Smooth muscle cell (in vitro differentiated cells): ENCODE measurements at regions not wholly inside any gene's neighbourhood (a gene's known extent, or its start where the extent isn't known, plus 50 kb on each side); places are given as distances from the start of the nearest gene placed in this dataset.

ENCODE experiments used
- DNase-seq: peaks from one replicate; lab custom pipeline; 2025; ENCODE audit not compliant: unreplicated experiment; lab: John Stamatoyannopoulos, UW
- H2AFZ ChIP-seq: fragments of 200-600 bp; sonication (generic); 2 replicates; pipeline ENCODE4 v1.6.0; 2016; ENCODE audit warnings: antibody characterized with exemption, low read depth, mild to moderate bottlenecking
- H3F3A ChIP-seq: fragments of 200-600 bp; sonication (generic); 2 replicates; pipeline ENCODE4 v1.6.0; 2017; ENCODE audit warnings: antibody characterized with exemption, low read depth
- H3K27ac ChIP-seq: fragments of 200-600 bp; sonication (generic); 2 replicates; pipeline ENCODE4 v1.5.1; 2016; ENCODE audit warnings: low read depth, mild to moderate bottlenecking
- H3K27me3 ChIP-seq: fragments of 200-600 bp; sonication (generic); 2 replicates; pipeline ENCODE4 v1.6.1; 2016; ENCODE audit warnings: low read depth, mild to moderate bottlenecking
- H3K36me3 ChIP-seq: fragments of 200-600 bp; sonication (generic); 2 replicates; pipeline ENCODE4 v1.5.1; 2016; ENCODE audit warnings: low read depth
- H3K4me1 ChIP-seq: fragments of 200-600 bp; sonication (generic); 2 replicates; pipeline ENCODE4 v1.5.1; 2016; ENCODE audit warnings: low read depth
- H3K4me2 ChIP-seq: fragments of 200-600 bp; sonication (generic); 2 replicates; pipeline ENCODE4 v1.6.0; 2016; ENCODE audit warnings: mild to moderate bottlenecking
- H3K4me3 ChIP-seq: fragments of 200-600 bp; sonication (generic); 2 replicates; pipeline ENCODE4 v1.5.1; 2016; ENCODE audit warnings: mild to moderate bottlenecking
- H3K79me2 ChIP-seq: fragments of 200-600 bp; sonication (generic); 2 replicates; pipeline ENCODE4 v1.6.0; 2016; ENCODE audit warnings: low read depth, mild to moderate bottlenecking
- H3K9ac ChIP-seq: fragments of 200-600 bp; sonication (generic); 2 replicates; pipeline ENCODE4 v1.6.0; 2016; ENCODE audit warnings: low read depth
- H3K9me3 ChIP-seq: fragments of 200-600 bp; sonication (generic); replicated peaks from 2 replicates; pipeline ENCODE4 v1.5.1; 2016; ENCODE audit warnings: low read depth
- H4K20me1 ChIP-seq: fragments of 200-600 bp; sonication (generic); 2 replicates; pipeline ENCODE4 v1.6.0; 2016; ENCODE audit warnings: low read depth
- WGBS: methylation state at CpG from one replicate; pipeline ENCODE4 v1.1.7; 2016; ENCODE audit warnings: low lambda C conversion rate; 5-methylcytosine and 5-hydroxymethylcytosine counted together
- TF ChIP-seq, protein P1 (sequence below): fragments of 200-600 bp; sonication (generic); IDR thresholded peaks from 2 replicates; pipeline ENCODE4 v1.5.1; 2017; ENCODE audit warnings: borderline replicate concordance, mild to moderate bottlenecking, antibody characterized with exemption; ENCODE audit not compliant: insufficient read depth, poor library complexity, severe bottlenecking

DNA sequence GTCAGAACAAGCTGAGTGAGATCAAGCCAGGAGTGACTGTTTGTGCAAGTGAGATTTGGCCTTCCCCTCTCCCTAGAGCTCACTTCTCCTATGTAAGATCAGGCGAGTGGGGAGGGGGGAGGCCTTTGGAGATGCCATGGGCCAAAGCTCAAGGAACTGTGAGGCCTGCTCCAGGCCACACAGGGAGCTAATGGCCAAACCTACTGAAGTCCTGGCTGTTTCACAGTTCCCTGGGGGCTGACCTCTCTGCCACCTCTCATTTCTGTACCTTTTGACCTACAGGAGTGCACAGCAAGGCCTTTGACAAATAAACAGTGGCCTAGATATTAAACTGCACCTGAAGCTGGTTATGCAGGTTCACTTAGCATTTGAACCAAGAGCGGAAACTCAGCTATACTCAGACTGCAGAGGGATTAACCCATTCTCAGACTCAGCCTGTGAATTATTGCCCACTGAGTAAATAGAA lies 235.0 kb upstream of the NT5C1B start:
- TF ChIP-seq, protein P1, sequence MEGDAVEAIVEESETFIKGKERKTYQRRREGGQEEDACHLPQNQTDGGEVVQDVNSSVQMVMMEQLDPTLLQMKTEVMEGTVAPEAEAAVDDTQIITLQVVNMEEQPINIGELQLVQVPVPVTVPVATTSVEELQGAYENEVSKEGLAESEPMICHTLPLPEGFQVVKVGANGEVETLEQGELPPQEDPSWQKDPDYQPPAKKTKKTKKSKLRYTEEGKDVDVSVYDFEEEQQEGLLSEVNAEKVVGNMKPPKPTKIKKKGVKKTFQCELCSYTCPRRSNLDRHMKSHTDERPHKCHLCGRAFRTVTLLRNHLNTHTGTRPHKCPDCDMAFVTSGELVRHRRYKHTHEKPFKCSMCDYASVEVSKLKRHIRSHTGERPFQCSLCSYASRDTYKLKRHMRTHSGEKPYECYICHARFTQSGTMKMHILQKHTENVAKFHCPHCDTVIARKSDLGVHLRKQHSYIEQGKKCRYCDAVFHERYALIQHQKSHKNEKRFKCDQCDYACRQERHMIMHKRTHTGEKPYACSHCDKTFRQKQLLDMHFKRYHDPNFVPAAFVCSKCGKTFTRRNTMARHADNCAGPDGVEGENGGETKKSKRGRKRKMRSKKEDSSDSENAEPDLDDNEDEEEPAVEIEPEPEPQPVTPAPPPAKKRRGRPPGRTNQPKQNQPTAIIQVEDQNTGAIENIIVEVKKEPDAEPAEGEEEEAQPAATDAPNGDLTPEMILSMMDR = no peak
- H3F3A ChIP-seq = no peaks in the 10 kb centered on the region
- peaks cover 3% of the 10 kb centered on the region for H3K4me1 ChIP-seq
- WGBS = 78% methylated on average over 2 of the region's 2 CpGs
- no peaks in the 10 kb centered on the region for H3K9me3 ChIP-seq
- no peak overlapping the region for H2AFZ ChIP-seq
- H3K79me2 ChIP-seq = no peaks in the 10 kb centered on the region
- DNase-seq = no peak
- H4K20me1 ChIP-seq = no peaks in the 10 kb centered on the region
- no peak overlapping the region for H3K4me3 ChIP-seq
- no peak overlapping the region for H3K4me2 ChIP-seq
- no peaks in the 10 kb centered on the region for H3K27me3 ChIP-seq
- no peak overlapping the region for H3K9ac ChIP-seq
- no peaks in the 10 kb centered on the region for H3K36me3 ChIP-seq
- H3K27ac ChIP-seq = no peak overlapping the region

DNA sequence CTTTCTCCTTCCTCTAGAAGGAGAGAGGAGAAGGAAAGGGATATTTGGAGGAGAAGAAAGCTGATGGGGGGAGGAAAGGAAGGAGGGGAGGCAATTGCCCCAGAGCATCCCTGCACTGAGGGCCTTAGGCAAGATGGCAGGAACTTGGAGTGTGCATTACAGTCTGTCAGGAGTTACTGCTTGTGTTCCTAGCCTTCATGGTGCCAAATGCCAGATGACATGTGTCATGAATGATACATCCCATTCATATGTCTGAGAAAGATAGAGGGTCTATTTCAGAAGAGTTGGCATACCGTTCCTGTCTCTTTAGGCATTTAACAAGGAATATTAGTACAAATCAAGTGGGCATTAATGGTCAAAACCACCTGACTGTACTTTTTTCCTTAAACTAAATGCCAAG lies 232.1 kb upstream of the NT5C1B start:
- no peaks in the 10 kb centered on the region for H3K27me3 ChIP-seq
- H3K9ac ChIP-seq = no peak overlapping the region
- DNase-seq = no peak
- TF ChIP-seq, protein P1 = no peak
- no peak overlapping the region for H3K4me3 ChIP-seq
- H3K36me3 ChIP-seq = no peaks in the 10 kb centered on the region
- H3K9me3 ChIP-seq = no peaks in the 10 kb centered on the region
- no peak overlapping the region for H3K27ac ChIP-seq
- WGBS = 90% methylated on average over 1 of the region's 1 CpG
- no peaks in the 10 kb centered on the region for H3K79me2 ChIP-seq
- H2AFZ ChIP-seq = no peak overlapping the region
- no peaks in the 10 kb centered on the region for H3K4me1 ChIP-seq
- no peaks in the 10 kb centered on the region for H3F3A ChIP-seq
- H4K20me1 ChIP-seq = no peaks in the 10 kb centered on the region
- H3K4me2 ChIP-seq = no peak overlapping the region

DNA sequence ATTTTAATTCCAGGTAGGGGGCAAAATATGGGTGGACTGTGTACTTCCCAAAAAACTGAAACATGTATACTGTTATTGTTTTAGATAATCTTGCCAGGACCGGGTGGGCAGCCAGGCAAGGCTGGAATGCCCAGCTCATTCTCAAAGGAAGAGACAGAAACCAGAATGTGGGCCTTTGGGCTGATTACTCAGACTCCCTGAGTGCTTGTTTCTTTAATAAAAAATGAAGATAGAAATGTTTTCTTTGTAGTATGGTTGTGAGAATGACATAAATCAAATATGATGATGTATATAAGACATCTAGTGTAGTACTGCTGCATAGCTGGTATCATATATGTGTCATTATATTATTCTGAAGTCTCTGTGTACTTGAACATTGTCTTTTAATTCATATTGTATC lies 231.6 kb upstream of the NT5C1B start:
- no peak overlapping the region for H3K4me3 ChIP-seq
- H3K27ac ChIP-seq = no peak overlapping the region
- no peaks in the 10 kb centered on the region for H3K36me3 ChIP-seq
- H3K79me2 ChIP-seq = no peaks in the 10 kb centered on the region
- no peak overlapping the region for H2AFZ ChIP-seq
- no peaks in the 10 kb centered on the region for H3F3A ChIP-seq
- DNase-seq = no peak
- TF ChIP-seq, protein P1 = no peak
- H3K27me3 ChIP-seq = no peaks in the 10 kb centered on the region
- WGBS = 38% methylated on average over 1 of the region's 1 CpG
- H3K9ac ChIP-seq = no peak overlapping the region
- H3K9me3 ChIP-seq = no peaks in the 10 kb centered on the region
- no peaks in the 10 kb centered on the region for H4K20me1 ChIP-seq
- H3K4me1 ChIP-seq = no peaks in the 10 kb centered on the region
- no peak overlapping the region for H3K4me2 ChIP-seq

DNA sequence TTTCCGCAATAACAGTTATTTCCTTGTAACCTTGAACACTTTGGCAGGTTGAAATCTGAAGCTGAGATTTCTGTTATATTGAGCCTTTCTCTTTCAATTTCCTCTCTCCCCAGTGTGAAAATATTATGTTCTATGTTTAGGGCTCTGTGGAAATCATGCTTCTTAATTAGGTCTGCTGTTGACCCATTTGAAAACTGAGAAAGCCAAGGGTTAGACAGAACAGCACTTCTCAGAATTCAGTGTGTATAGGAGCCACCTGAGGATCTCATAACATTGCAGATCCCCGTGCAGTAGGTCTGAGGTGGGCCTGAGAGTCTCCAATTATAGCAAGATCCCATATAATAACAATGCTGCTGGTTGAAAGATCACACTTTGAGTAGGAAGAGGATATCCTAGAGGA lies 230.2 kb upstream of the NT5C1B start:
- Histone ChIP-seq H2AFZ (no peak overlapping the region), H3K4me1 (no peaks in the 10 kb centered on the region), H3K4me3 (no peak overlapping the region), H3K27ac (no peak overlapping the region), H3K4me2 (no peak overlapping the region), H3F3A (no peaks in the 10 kb centered on the region), H3K9me3 (no peaks in the 10 kb centered on the region), H3K9ac (no peak overlapping the region), H3K36me3 (no peaks in the 10 kb centered on the region), H3K27me3 (no peaks in the 10 kb centered on the region), H3K79me2 (no peaks in the 10 kb centered on the region), H4K20me1 (no peaks in the 10 kb centered on the region)
- 98% methylated on average over 2 of the region's 2 CpGs for WGBS
- DNase-seq = no peak
- TF ChIP-seq, protein P1 = no peak
